HG03442 (cell line): ENCODE measurements at regions not wholly inside any gene's neighbourhood (a gene's known extent, or its start where the extent isn't known, plus 50 kb on each side); places are given as distances from the start of the nearest gene placed in this dataset.
"Not testable (repeated sequence)": the region's sequence is repeated elsewhere in the genome, so short reads cannot be mapped to it uniquely, and the experiment has no call there.

ENCODE experiments used
- ATAC-seq: cut with Tn5 transposase; IDR thresholded peaks from one replicate; pipeline ENCODE4 v1.9.1; 2021; ENCODE audit warnings: mild to moderate bottlenecking, moderate library complexity; ENCODE audit not compliant: unreplicated experiment

- ATAC-seq, result no peak
These were observed 79.4 kb upstream of the PROKR2 start for GRCh38 chr20:5395932-5396727.

GRCh38 chr20:5393218-5393870, 76.6 kb upstream of the PROKR2 start:
- no peak for ATAC-seq

GRCh38 chr20:5390720-5391119, 74.0 kb upstream of the PROKR2 start:
- ATAC-seq, result no peak

GRCh38 chr20:5386846-5387245, 70.1 kb upstream of the PROKR2 start:
- ATAC-seq, result not testable (repeated sequence)

GRCh38 chr20:5381527-5381926, 64.8 kb upstream of the PROKR2 start:
- ATAC-seq, result not testable (repeated sequence)

GRCh38 chr20:5377484-5377883, 60.7 kb upstream of the PROKR2 start:
- ATAC-seq, result no peak

- ATAC-seq, result no peak
These were observed 59.5 kb upstream of the PROKR2 start for GRCh38 chr20:5376228-5376627.

GRCh38 chr20:5374171-5374570, 57.4 kb upstream of the PROKR2 start:
- ATAC-seq, result no peak

GRCh38 chr20:5372371-5372770, 55.6 kb upstream of the PROKR2 start:
- no peak for ATAC-seq

GRCh38 chr20:5369629-5370028, 52.9 kb upstream of the PROKR2 start:
- ATAC-seq, result no peak
